HEK293 (cell line): ENCODE measurements at regions not wholly inside any gene's neighbourhood (a gene's known extent, or its start where the extent isn't known, plus 50 kb on each side); places are given as distances from the start of the nearest gene placed in this dataset.

Experiments
- CTCF ChIA-PET: fragments of 350-600 bp; formaldehyde crosslinking; extraction: SDS; loops from one replicate; lab custom pipeline; 2021; ENCODE audit warnings: antibody characterized with exemption; lab: Yijun Ruan, JAX
- POLR2A ChIA-PET: fragments of 300-600 bp; formaldehyde crosslinking; extraction: SDS; loops from one replicate; lab custom pipeline; 2020; ENCODE audit warnings: antibody characterized with exemption, inconsistent platforms; lab: Yijun Ruan, JAX
- H3K27ac ChIP-seq: fragments of 200-500 bp; sonication (Bioruptor generic); 2 replicates; pipeline ENCODE4 v1.5.1; 2014; ENCODE audit warnings: low read depth, low read length, control low read depth, inconsistent platforms; ENCODE audit errors: extremely low read depth
- H3K36me3 ChIP-seq, 2 experiments: fragments of 200-500 bp in 1 of 2; sonication (Bioruptor generic) in 1 of 2; 1 replicate in 1 of 2; 2 replicates in 1 of 2; pipeline ENCODE4 v1.5.1; 2014 to 2017; ENCODE audit warnings: inconsistent platforms in 2 of 2, low read length in 2 of 2; ENCODE audit not compliant: control insufficient read depth in 2 of 2, insufficient read depth in 1 of 2
- H3K4me1 ChIP-seq: fragments of 200-500 bp; sonication (Bioruptor generic); 2 replicates; pipeline ENCODE4 v1.5.1; 2014; ENCODE audit warnings: mild to moderate bottlenecking, low read length, inconsistent platforms; ENCODE audit not compliant: control insufficient read depth, insufficient read depth
- H3K4me3 ChIP-seq: 2 replicates; pipeline ENCODE4 v1.5.1; 2011; ENCODE audit warnings: low read depth, mild to moderate bottlenecking, control low read depth, low read length, moderate library complexity
- H3K9me3 ChIP-seq: fragments of 200-500 bp; sonication (Bioruptor generic); 2 replicates; pipeline ENCODE4 v1.5.1; 2014; ENCODE audit warnings: low read depth, low read length, inconsistent platforms; ENCODE audit not compliant: control insufficient read depth, insufficient read depth
- CTCF ChIP-seq: fragments of 450-650 bp; formaldehyde crosslinking; IDR thresholded peaks from 2 replicates; pipeline ENCODE4 v1.5.1; 2016; ENCODE audit warnings: missing biosample characterization, missing genetic modification characterization
- GLI2 ChIP-seq: fragments of 450-650 bp; formaldehyde crosslinking; IDR thresholded peaks from 2 replicates; pipeline ENCODE4; 2017; ENCODE audit warnings: missing biosample characterization, missing genetic modification characterization, low read depth, borderline replicate concordance
- GLI4 ChIP-seq: fragments of 450-650 bp; formaldehyde crosslinking; IDR thresholded peaks from 2 replicates; pipeline ENCODE4 v1.5.1; 2016; ENCODE audit warnings: missing biosample characterization, missing genetic modification characterization
- KLF1 ChIP-seq: fragments of 450-650 bp; formaldehyde crosslinking; IDR thresholded peaks from 2 replicates; pipeline ENCODE4 v1.5.1; 2016; ENCODE audit warnings: missing biosample characterization, missing genetic modification characterization
- TRIM28 ChIP-seq: IDR thresholded peaks from 2 replicates; pipeline ENCODE4 v1.6.1; 2011; ENCODE audit warnings: low read length, control low read depth, borderline replicate concordance
- ZBTB20 ChIP-seq: fragments of 450-650 bp; formaldehyde crosslinking; IDR thresholded peaks from 2 replicates; pipeline ENCODE4 v1.5.1; 2016; ENCODE audit warnings: missing biosample characterization, missing genetic modification characterization
- ZEB2 ChIP-seq: fragments of 450-650 bp; formaldehyde crosslinking; IDR thresholded peaks from 2 replicates; pipeline ENCODE4 v1.5.1; 2016; ENCODE audit warnings: missing biosample characterization, missing genetic modification characterization
- ZNF114 ChIP-seq: fragments of 450-650 bp; formaldehyde crosslinking; IDR thresholded peaks from 2 replicates; pipeline ENCODE4 v1.5.0; 2017; ENCODE audit warnings: missing biosample characterization, missing genetic modification characterization
- ZNF16 ChIP-seq: fragments of 450-650 bp; formaldehyde crosslinking; IDR thresholded peaks from 2 replicates; pipeline ENCODE4 v1.5.1; 2016; ENCODE audit warnings: low read depth, missing biosample characterization, missing genetic modification characterization
- ZNF169 ChIP-seq: fragments of 450-650 bp; formaldehyde crosslinking; IDR thresholded peaks from 2 replicates; pipeline ENCODE4 v1.5.1; 2016; ENCODE audit warnings: missing biosample characterization, missing genetic modification characterization
- ZNF24 ChIP-seq: fragments of 450-650 bp; formaldehyde crosslinking; IDR thresholded peaks from 2 replicates; pipeline ENCODE4 v1.5.1; 2016; ENCODE audit warnings: missing biosample characterization, missing genetic modification characterization
- ZNF266 ChIP-seq: fragments of 450-650 bp; formaldehyde crosslinking; IDR thresholded peaks from 2 replicates; pipeline ENCODE4 v1.5.1; 2016; ENCODE audit warnings: missing biosample characterization, missing genetic modification characterization, low read depth
- ZNF274 ChIP-seq, 2 experiments: fragments of 200-500 bp in 1 of 2; fragments of 450-650 bp in 1 of 2; sonication (Bioruptor generic) in 1 of 2; formaldehyde crosslinking in 1 of 2; IDR thresholded peaks; 2 replicates each; pipeline versions ENCODE4 v1.5.1 to v1.6.1; 2014 to 2016; ENCODE audit warnings: borderline replicate concordance in 1 of 2, inconsistent platforms in 1 of 2, low read length in 1 of 2, missing biosample characterization in 1 of 2, missing genetic modification characterization in 1 of 2
- ZNF324 ChIP-seq: fragments of 450-650 bp; formaldehyde crosslinking; IDR thresholded peaks from 2 replicates; pipeline ENCODE4 v1.5.1; 2016; ENCODE audit warnings: missing biosample characterization, missing genetic modification characterization
- ZNF341 ChIP-seq: fragments of 450-650 bp; formaldehyde crosslinking; IDR thresholded peaks from 2 replicates; pipeline ENCODE4; 2016; ENCODE audit warnings: low read depth, missing biosample characterization, missing genetic modification characterization
- ZNF394 ChIP-seq: fragments of 450-650 bp; formaldehyde crosslinking; IDR thresholded peaks from 2 replicates; pipeline ENCODE4 v1.5.1; 2016; ENCODE audit warnings: missing biosample characterization, missing genetic modification characterization, mild to moderate bottlenecking, moderate library complexity, borderline replicate concordance
- ZNF449 ChIP-seq: fragments of 450-650 bp; formaldehyde crosslinking; IDR thresholded peaks from 2 replicates; pipeline ENCODE4 v1.5.1; 2017; ENCODE audit warnings: missing biosample characterization, mild to moderate bottlenecking, missing genetic modification characterization, moderate library complexity
- ZNF48 ChIP-seq: fragments of 450-650 bp; formaldehyde crosslinking; IDR thresholded peaks from 2 replicates; pipeline ENCODE4 v1.5.1; 2016; ENCODE audit warnings: missing biosample characterization, missing genetic modification characterization
- ZNF510 ChIP-seq: fragments of 450-650 bp; formaldehyde crosslinking; IDR thresholded peaks from 2 replicates; pipeline ENCODE4 v1.5.1; 2018; ENCODE audit warnings: mild to moderate bottlenecking, missing genetic modification characterization, missing biosample characterization; ENCODE audit not compliant: insufficient replicate concordance
- ZNF558 ChIP-seq: fragments of 450-650 bp; formaldehyde crosslinking; IDR thresholded peaks from 2 replicates; pipeline ENCODE4 v1.5.1; 2016; ENCODE audit warnings: missing biosample characterization, missing genetic modification characterization
- ZNF621 ChIP-seq: fragments of 450-650 bp; formaldehyde crosslinking; IDR thresholded peaks from 2 replicates; pipeline ENCODE4 v1.5.1; 2017; ENCODE audit warnings: missing biosample characterization, missing genetic modification characterization
- ZSCAN5A ChIP-seq: fragments of 450-650 bp; formaldehyde crosslinking; IDR thresholded peaks from 2 replicates; pipeline ENCODE4 v1.5.1; 2016; ENCODE audit warnings: missing biosample characterization, missing genetic modification characterization

- no peaks in the 10 kb centered on the region for H3K36me3 ChIP-seq
- CTCF ChIA-PET, result interaction anchor here (0.5 to 0.6 kb wide), 2 partner anchors 8 to 1218 kb away, joined by 3 read pairs; no protein-coding TSS in a partner anchor
- H3K27ac ChIP-seq, result no peak overlapping the region
- TF ChIP-seq ZEB2 (tag by site-specific recombination), result no peak
- TF ChIP-seq ZNF274 (IDR thresholded peaks at IDR 0.05; ENCODE audit: low read length), result no peak
- TF ChIP-seq ZNF274 (tag by site-specific recombination; IDR thresholded peaks at IDR 0.05; ENCODE audit: borderline replicate concordance), result no peak
- TF ChIP-seq, all 188 proteins: peak for 0
- POLR2A ChIA-PET, result no interaction called here
- no peak overlapping the region for H3K4me3 ChIP-seq
- no peaks in the 10 kb centered on the region for H3K9me3 ChIP-seq
- H3K4me1 ChIP-seq, result no peaks in the 10 kb centered on the region
These were observed 120.8 kb upstream of the DIO3 start for GRCh38 chr14:101440496-101440895.

GRCh38 chr14:101441710-101442109 is 119.6 kb upstream of the DIO3 start:
- Histone ChIP-seq H3K4me3 (no peak overlapping the region), H3K27ac (no peak overlapping the region), H3K36me3 (no peaks in the 10 kb centered on the region), H3K4me1 (no peaks in the 10 kb centered on the region), H3K9me3 (no peaks in the 10 kb centered on the region)
- no peak for TF ChIP-seq ZNF510 (tag by site-specific recombination)
- no peak for TF ChIP-seq ZNF274 (IDR thresholded peaks at IDR 0.05; ENCODE audit: low read length)
- TF ChIP-seq ZNF274 (tag by site-specific recombination; IDR thresholded peaks at IDR 0.05; ENCODE audit: borderline replicate concordance), result no peak
- TF ChIP-seq KLF1 (tag by site-specific recombination), result 0 out of 2 replicates have a peak, but pooled peaks have one; percentile 27
- ChIA-PET POLR2A (no interaction called here), CTCF (no interaction called here)

- CTCF ChIA-PET, result no interaction called here
- POLR2A ChIA-PET, result no interaction called here
- no peaks in the 10 kb centered on the region for H3K36me3 ChIP-seq
- no peak overlapping the region for H3K27ac ChIP-seq
- H3K4me3 ChIP-seq, result no peak overlapping the region
- H3K4me1 ChIP-seq, result no peaks in the 10 kb centered on the region
- TF ChIP-seq ZBTB20 (no peak), ZNF621 (tag by site-specific recombination) (no peak)
- no peaks in the 10 kb centered on the region for H3K9me3 ChIP-seq
These were observed 118.8 kb upstream of the DIO3 start for GRCh38 chr14:101442451-101442850.

- Histone ChIP-seq H3K4me1 (no peaks in the 10 kb centered on the region), H3K4me3 (no peak overlapping the region), H3K9me3 (no peaks in the 10 kb centered on the region), H3K27ac (no peak overlapping the region), H3K36me3 (no peaks in the 10 kb centered on the region)
- ChIA-PET POLR2A (no interaction called here), CTCF (no interaction called here)
- no peak for TF ChIP-seq TRIM28
- TF ChIP-seq ZNF394, result no peak
- TF ChIP-seq ZNF449 (tag by site-specific recombination), result no peak
- no peak for TF ChIP-seq ZNF114 (tag by site-specific recombination)
- TF ChIP-seq ZSCAN5A, result no peak
- no peak for TF ChIP-seq ZNF266 (tag by site-specific recombination)
- TF ChIP-seq CTCF (tag by site-specific recombination), result no peak
- no peak for TF ChIP-seq ZNF558 (tag by site-specific recombination)
- no peak for TF ChIP-seq ZNF48 (tag by site-specific recombination)
- no peak for TF ChIP-seq GLI2
- no peak for TF ChIP-seq ZNF24
- no peak for TF ChIP-seq ZNF341 (tag by site-specific recombination)
- no peak for TF ChIP-seq GLI4 (tag by site-specific recombination)
- TF ChIP-seq ZNF16, result no peak
- no peak for TF ChIP-seq ZNF324 (tag by site-specific recombination)
- no peak for TF ChIP-seq ZNF169
These were observed 117.2 kb upstream of the DIO3 start for GRCh38 chr14:101444116-101444515.
